ENCODE measurements at regions not wholly inside any gene's neighbourhood (a gene's known extent, or its start where the extent isn't known, plus 50 kb on each side); places are given as distances from the start of the nearest gene placed in this dataset.

DNA sequence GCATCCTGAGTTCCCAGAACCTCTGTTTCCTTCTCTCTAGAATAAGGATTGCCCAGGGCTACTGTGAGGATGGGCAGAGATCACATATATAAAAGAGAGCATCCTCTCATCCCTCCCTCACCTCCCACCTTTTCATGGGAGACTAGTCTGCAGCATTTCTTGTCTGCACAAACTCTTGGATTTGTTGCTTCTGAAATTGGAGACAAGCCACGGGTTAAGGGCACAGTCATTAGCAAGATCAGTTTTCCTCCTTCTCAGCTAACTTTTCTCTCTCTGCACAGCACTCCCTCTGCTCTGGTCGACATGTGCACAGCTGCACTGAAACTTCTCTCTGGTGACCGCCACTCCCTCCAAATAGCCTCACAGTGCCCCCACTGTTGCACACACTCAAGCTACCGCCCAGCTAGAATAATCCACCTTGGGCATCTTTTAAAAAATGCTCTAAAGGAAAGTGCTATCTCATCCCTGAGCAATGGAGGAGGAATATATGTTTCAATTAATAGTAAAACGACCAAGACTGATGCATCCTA, 50.9 kb upstream of the DUSP22 start:
- TF ChIP-seq ZFX (IDR thresholded peaks at IDR 0.05): no peak
- TF ChIP-seq CTCF (conservative IDR thresholded peaks at IDR 0.05): no peak

All from C4-2B (cell line).